Right lobe of liver (tissue), 6 donors: ENCODE measurements at regions not wholly inside any gene's neighbourhood (a gene's known extent, or its start where the extent isn't known, plus 50 kb on each side); places are given as distances from the start of the nearest gene placed in this dataset.

Experiments
- ATAC-seq, 4 donors: fragments of 200-7000 bp; cut with Tn5 transposase; one replicate each; pipeline ENCODE4 v1.9.1; 2020; ENCODE audit warnings: mild to moderate bottlenecking in 4 of 4, moderate library complexity in 4 of 4
- DNase-seq, 3 donors: peaks; one replicate each; pipeline ENCODE4 v3.0.0-alpha.2; 2020
- H3K27ac ChIP-seq, 3 donors: fragments of 200-600 bp; one replicate each; pipeline ENCODE4 v1.8.0; 2022
- H3K27me3 ChIP-seq, 2 donors: fragments of 200-600 bp; one replicate each; pipeline ENCODE4 v1.8.0; 2022
- H3K36me3 ChIP-seq, 4 donors: fragments of 200-600 bp; sonication (generic) in 1 of 4; one replicate each; pipeline versions ENCODE4 v1.5.1 to v1.8.0; 2017 to 2022; ENCODE audit warnings: control low read depth in 1 of 4
- H3K4me1 ChIP-seq, 4 donors: fragments of 200-600 bp; sonication (generic) in 1 of 4; one replicate each; pipeline versions ENCODE4 v1.5.1 to v1.8.0; 2017 to 2022; ENCODE audit warnings: control low read depth in 1 of 4
- H3K4me3 ChIP-seq, 3 donors: fragments of 200-600 bp; one replicate each; pipeline ENCODE4 v1.8.0; 2022
- H3K9me3 ChIP-seq, 4 donors: fragments of 200-600 bp; sonication (generic) in 1 of 4; one replicate each; pipeline versions ENCODE4 v1.5.1 to v1.8.0; 2017 to 2022; ENCODE audit warnings: control low read depth in 1 of 4
- POLR2A ChIP-seq: fragments of 450-650 bp; IDR thresholded peaks from one replicate; pipeline ENCODE4 v1.6.1; 2017; ENCODE audit warnings: antibody characterized with exemption, mild to moderate bottlenecking
- WGBS: methylation state at CpG from one replicate; pipeline ENCODE4 v1.1.6; 2018; ENCODE audit warnings: low coverage, low lambda C conversion rate; ENCODE audit not compliant: insufficient coverage; ENCODE audit errors: missing lambda C conversion rate; 5-methylcytosine and 5-hydroxymethylcytosine counted together
- intact Hi-C, 2 donors: fragments of 100-400 bp; cut with DNase I; formaldehyde crosslinking; loops; one replicate each; pipeline versions ENCODE4 v1.11.2 to v1.14.1; 2022
- TF ChIP-seq, protein P1 (sequence below), 4 donors: fragments of 200-600 bp in 3 of 4; fragments of 450-650 bp in 1 of 4; IDR thresholded peaks; one replicate each; pipeline versions ENCODE4 v1.5.1 to v1.8.0; 2016 to 2022; ENCODE audit warnings: antibody characterized with exemption in 4 of 4, mild to moderate bottlenecking in 2 of 4
- donor health status: DM: no; HTN: yes; CAD: no.
- donor health status: DM: no; HTN: no; CAD: no.
- donor health status: DM: no; HTN: no; CAD: no.
- donor health status: DM: no; HTN: yes; CAD: no.
- donor health status: DM: no; HTN: yes; CAD: no.

DNA sequence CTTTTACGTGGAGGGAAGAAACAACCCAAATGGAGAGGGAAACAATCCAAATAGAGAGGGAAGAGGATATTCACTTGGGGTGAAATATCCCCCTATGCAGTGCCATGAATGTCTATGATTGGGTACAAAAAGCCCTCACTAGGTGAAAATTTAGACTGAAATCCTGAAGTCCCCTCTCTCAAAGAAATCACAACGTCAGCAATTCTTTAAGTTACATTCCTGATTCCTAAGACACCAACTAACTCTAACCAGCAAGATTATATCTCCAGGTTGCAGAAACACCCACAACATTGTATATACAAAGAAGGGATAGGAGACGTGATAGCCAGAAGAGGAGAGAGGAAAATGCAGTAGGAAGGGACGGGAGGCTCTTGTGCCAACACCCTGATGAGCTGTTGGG, 374.3 kb downstream of the DCAF12L2 start:
- Histone ChIP-seq H3K36me3 (no peaks in the 10 kb centered on the region), H3K27me3 (no peaks in the 10 kb centered on the region), H3K4me3 (no peak overlapping the region), H3K4me1 (no peaks in the 10 kb centered on the region), H3K27ac (no peak overlapping the region), H3K9me3 (no peaks in the 10 kb centered on the region)
- no peak for ATAC-seq
- no peak for DNase-seq
- intact Hi-C loops: no loop called here
- WGBS: 32% methylated on average over 4 of the region's 4 CpGs
- TF ChIP-seq, protein P1, sequence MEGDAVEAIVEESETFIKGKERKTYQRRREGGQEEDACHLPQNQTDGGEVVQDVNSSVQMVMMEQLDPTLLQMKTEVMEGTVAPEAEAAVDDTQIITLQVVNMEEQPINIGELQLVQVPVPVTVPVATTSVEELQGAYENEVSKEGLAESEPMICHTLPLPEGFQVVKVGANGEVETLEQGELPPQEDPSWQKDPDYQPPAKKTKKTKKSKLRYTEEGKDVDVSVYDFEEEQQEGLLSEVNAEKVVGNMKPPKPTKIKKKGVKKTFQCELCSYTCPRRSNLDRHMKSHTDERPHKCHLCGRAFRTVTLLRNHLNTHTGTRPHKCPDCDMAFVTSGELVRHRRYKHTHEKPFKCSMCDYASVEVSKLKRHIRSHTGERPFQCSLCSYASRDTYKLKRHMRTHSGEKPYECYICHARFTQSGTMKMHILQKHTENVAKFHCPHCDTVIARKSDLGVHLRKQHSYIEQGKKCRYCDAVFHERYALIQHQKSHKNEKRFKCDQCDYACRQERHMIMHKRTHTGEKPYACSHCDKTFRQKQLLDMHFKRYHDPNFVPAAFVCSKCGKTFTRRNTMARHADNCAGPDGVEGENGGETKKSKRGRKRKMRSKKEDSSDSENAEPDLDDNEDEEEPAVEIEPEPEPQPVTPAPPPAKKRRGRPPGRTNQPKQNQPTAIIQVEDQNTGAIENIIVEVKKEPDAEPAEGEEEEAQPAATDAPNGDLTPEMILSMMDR (IDR thresholded peaks at IDR 0.05): no peak
- TF ChIP-seq POLR2A: no peak

DNA sequence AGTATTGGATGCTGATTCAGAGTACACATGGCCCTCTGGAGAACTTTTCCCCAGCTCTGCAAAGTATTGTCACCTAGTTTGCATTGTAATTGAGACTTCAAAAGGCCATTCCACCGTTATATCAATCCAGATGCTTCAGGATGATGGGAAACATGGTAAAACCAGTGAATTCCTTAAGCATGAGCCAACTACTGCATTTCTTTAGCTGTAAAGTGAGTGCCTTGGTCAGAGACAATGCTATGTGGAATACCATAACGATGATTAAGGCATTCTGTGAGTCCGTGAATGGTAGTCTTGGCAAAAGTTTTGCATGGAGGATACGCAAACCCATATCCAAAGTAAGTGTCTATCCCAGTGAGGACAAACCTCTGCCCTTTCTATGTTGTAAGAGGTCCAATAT, 355.2 kb downstream of the DCAF12L2 start:
- intact Hi-C loops: no loop called here
- ATAC-seq: no peak
- Histone ChIP-seq H3K4me3 (no peak overlapping the region), H3K36me3 (no peaks in the 10 kb centered on the region), H3K4me1 (no peaks in the 10 kb centered on the region), H3K27me3 (no peaks in the 10 kb centered on the region), H3K27ac (no peak overlapping the region), H3K9me3 (no peaks in the 10 kb centered on the region)
- no peak for DNase-seq
- WGBS: 57% methylated on average over 1 of the region's 4 CpGs
- TF ChIP-seq, protein P1 (IDR thresholded peaks at IDR 0.05): no peak
- no peak for TF ChIP-seq POLR2A

DNA sequence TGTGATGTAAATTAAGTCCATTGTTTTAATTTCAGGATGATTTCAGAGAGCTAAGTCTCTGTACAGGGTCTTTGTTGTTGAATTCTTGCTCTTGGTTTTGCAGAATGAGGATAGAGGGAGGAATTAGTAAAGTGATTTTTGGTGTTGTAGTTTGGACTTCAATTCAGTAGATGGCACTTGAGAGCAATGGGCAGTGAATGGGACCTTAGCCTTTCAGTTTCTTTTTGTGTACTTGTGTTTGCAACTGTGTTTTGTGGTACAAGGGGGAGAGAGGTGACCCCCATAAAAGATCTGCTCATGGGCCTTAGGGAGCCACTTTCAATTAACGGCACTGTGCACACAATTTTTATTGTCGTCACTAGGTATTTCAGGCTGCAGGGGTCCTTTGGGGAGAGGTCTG, 340.0 kb downstream of the DCAF12L2 start:
- H3K4me1 ChIP-seq: no peaks in the 10 kb centered on the region
- no peak for DNase-seq
- no peaks in the 10 kb centered on the region for H3K27me3 ChIP-seq
- H3K4me3 ChIP-seq: no peak overlapping the region
- no peaks in the 10 kb centered on the region for H3K36me3 ChIP-seq
- no peaks in the 10 kb centered on the region for H3K9me3 ChIP-seq
- WGBS: no CpG with 5 or more reads among the region's 2 CpGs
- TF ChIP-seq POLR2A: no peak
- TF ChIP-seq, protein P1 (IDR thresholded peaks at IDR 0.05): peak; percentile 14 to 50 (median 38)
- intact Hi-C loops: no loop called here
- no peak overlapping the region for H3K27ac ChIP-seq
- peak; percentile 50 to 62 (median 58) for ATAC-seq

GRCh38 chrX:125826774-125827451, 339.2 kb downstream of the DCAF12L2 start:
- no peaks in the 10 kb centered on the region for H3K9me3 ChIP-seq
- no peaks in the 10 kb centered on the region for H3K4me1 ChIP-seq
- ATAC-seq (no peak), DNase-seq (no peak)
- no peak overlapping the region for H3K27ac ChIP-seq
- H3K27me3 ChIP-seq: no peaks in the 10 kb centered on the region
- intact Hi-C loops: no loop called here
- no peak for TF ChIP-seq POLR2A
- TF ChIP-seq, protein P1 (IDR thresholded peaks at IDR 0.05): no peak
- WGBS: 64% methylated on average over 2 of the region's 6 CpGs
- H3K36me3 ChIP-seq: no peaks in the 10 kb centered on the region
- H3K4me3 ChIP-seq: no peak overlapping the region
